ENCODE measurements at regions not wholly inside any gene's neighbourhood (a gene's known extent, or its start where the extent isn't known, plus 50 kb on each side); places are given as distances from the start of the nearest gene placed in this dataset.
"Not testable (repeated sequence)": the region's sequence is repeated elsewhere in the genome, so short reads cannot be mapped to it uniquely, and the experiment has no call there.

DNA sequence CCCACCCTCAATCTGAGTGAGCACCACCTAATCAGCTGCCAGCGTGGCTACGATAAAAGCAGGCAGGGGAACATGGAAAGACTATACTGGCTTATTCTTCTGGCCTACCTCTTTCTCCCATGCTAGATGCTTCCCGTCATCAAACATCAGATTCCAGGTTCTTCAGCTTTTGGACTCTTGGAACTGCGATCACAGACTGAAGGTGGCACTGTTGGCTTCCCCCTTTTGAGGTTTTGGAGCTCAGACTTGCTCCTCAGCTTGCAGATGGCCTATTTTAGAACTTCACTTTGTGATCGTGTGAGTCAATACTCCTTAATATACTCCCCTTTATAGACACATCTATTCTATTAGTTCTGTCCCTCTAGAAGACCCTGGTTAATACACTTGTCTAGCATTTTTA is 543.7 kb upstream of the RAG2 start:
- CTCF ChIA-PET, result no interaction called here
- intact Hi-C loops (cut with micrococcal nuclease), result no loop called here
- H3K9me3 ChIP-seq (ENCODE audit: control insufficient read depth in 1 of 2, insufficient read depth in 1 of 2, low read depth in 1 of 2, low read length in 2 of 2), result peaks cover 5 to 15% of the 10 kb centered on the region in 2 experiments; a peak in 2 of 4 replicates
- no peaks in the 10 kb centered on the region for H3K79me2 ChIP-seq (ENCODE audit: insufficient read depth, low read length)
- H3K4me1 ChIP-seq (ENCODE audit: control insufficient read depth in 1 of 2, insufficient read depth in 2 of 2, low read length in 2 of 2), result no peaks in the 10 kb centered on the region
- no peak overlapping the region for H2AFZ ChIP-seq (ENCODE audit: low read depth, low read length, poor library complexity, severe bottlenecking)
- ATAC-seq (no peak), DNase-seq (ENCODE audit: low read depth, low spot score) (no peak)
- H3K4me2 ChIP-seq (ENCODE audit: low read length), result no peak overlapping the region
- H3K36me3 ChIP-seq (ENCODE audit: control insufficient read depth in 1 of 2, insufficient read depth in 2 of 2, low read length in 2 of 2), result no peaks in the 10 kb centered on the region
- H3K9me2 ChIP-seq (ENCODE audit: insufficient read depth), result no peaks in the 10 kb centered on the region
- RAD21 ChIA-PET (ENCODE audit: low non-redundant PET in 1 of 2, low total read pairs in 2 of 2, uncharacterized antibody in 2 of 2, unreplicated experiment in 2 of 2), result no interaction called here
- no peak overlapping the region for H3K4me3 ChIP-seq (replicated peaks in 1 of 2; ENCODE audit: low read depth in 1 of 2, low read length in 2 of 2)
- no peaks in the 10 kb centered on the region for H3K27me3 ChIP-seq (ENCODE audit: insufficient read depth, low read length)
- POLR2A ChIA-PET, result no interaction called here
- no peak overlapping the region for H3K27ac ChIP-seq (ENCODE audit: low read depth, low read length)
- BruUV-seq (replicated peaks), result no TSS peak
- H3K9ac ChIP-seq (ENCODE audit: low read length), result no peak overlapping the region
- TF ChIP-seq ZNF274 (IDR thresholded peaks at IDR 0.05; ENCODE audit: low read depth, low read length) (no peak), EZH2 (IDR thresholded peaks at IDR 0.05) (no peak), POLR2A (IDR thresholded peaks at IDR 0.05; ENCODE audit: borderline replicate concordance, extremely low read depth, insufficient read depth, insufficient read length) (no peak), ELF1 (IDR thresholded peaks at IDR 0.05; ENCODE audit: borderline replicate concordance, low read depth) (no peak), YY1 (IDR thresholded peaks at IDR 0.05; ENCODE audit: extremely low read depth, insufficient replicate concordance, low read depth, low read length) (no peak), CBX3 (IDR thresholded peaks at IDR 0.05; ENCODE audit: low read depth) (no peak), CEBPB (IDR thresholded peaks at IDR 0.05; ENCODE audit: low read depth) (no peak), POLR2AphosphoS5 (IDR thresholded peaks at IDR 0.05; ENCODE audit: low read depth, low read length) (no peak), SP1 (IDR thresholded peaks at IDR 0.05; ENCODE audit: low read depth) (no peak), TCF7L2 (IDR thresholded peaks at IDR 0.05; ENCODE audit: borderline replicate concordance, extremely low read depth, insufficient read depth, insufficient read length) (no peak), FOSL1 (IDR thresholded peaks at IDR 0.05; ENCODE audit: low read depth) (no peak), JUND (IDR thresholded peaks at IDR 0.05) (no peak), SRF (IDR thresholded peaks at IDR 0.05; ENCODE audit: low read depth) (no peak)
- TF ChIP-seq, protein P1, sequence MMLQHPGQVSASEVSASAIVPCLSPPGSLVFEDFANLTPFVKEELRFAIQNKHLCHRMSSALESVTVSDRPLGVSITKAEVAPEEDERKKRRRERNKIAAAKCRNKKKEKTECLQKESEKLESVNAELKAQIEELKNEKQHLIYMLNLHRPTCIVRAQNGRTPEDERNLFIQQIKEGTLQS (IDR thresholded peaks at IDR 0.05), result no peak
- TF ChIP-seq, protein P2, sequence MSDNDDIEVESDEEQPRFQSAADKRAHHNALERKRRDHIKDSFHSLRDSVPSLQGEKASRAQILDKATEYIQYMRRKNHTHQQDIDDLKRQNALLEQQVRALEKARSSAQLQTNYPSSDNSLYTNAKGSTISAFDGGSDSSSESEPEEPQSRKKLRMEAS (IDR thresholded peaks at IDR 0.05), result no peak
- no peaks in the 10 kb centered on the region for H4K20me1 ChIP-seq (ENCODE audit: insufficient read depth)

DNA sequence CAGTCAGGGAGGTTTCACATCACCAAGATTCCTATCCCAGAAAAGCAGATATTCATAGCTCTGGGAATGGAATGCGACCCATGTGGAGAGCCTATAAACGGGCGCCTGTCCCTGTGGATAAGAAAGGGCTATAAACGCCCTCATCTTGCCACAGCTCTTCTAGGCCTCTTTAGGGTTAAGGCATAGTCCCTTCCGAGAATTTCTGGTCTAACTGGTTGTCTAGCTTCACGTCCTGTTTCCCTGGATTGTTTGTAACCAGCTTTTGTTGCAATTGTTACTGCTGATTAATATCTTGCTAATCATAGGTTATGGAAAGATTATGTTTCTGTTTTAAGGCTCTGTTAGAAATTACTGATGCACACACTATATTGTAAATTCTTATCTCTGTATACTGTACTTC is 537.6 kb upstream of the RAG2 start:
- H3K4me1 ChIP-seq (ENCODE audit: control insufficient read depth in 1 of 2, insufficient read depth in 2 of 2, low read length in 2 of 2); RAD21 ChIA-PET (ENCODE audit: low non-redundant PET in 1 of 2, low total read pairs in 2 of 2, uncharacterized antibody in 2 of 2, unreplicated experiment in 2 of 2); H3K4me2 ChIP-seq (ENCODE audit: low read length); H3K79me2 ChIP-seq (ENCODE audit: insufficient read depth, low read length); H2AFZ ChIP-seq (ENCODE audit: low read depth, low read length, poor library complexity, severe bottlenecking); BruUV-seq (replicated peaks); DNase-seq (ENCODE audit: low read depth, low spot score); H3K36me3 ChIP-seq (ENCODE audit: control insufficient read depth in 1 of 2, insufficient read depth in 2 of 2, low read length in 2 of 2); intact Hi-C loops (cut with micrococcal nuclease); H4K20me1 ChIP-seq (ENCODE audit: insufficient read depth); CTCF ChIA-PET; H3K4me3 ChIP-seq (replicated peaks in 1 of 2; ENCODE audit: low read depth in 1 of 2, low read length in 2 of 2); POLR2A ChIA-PET; H3K27me3 ChIP-seq (ENCODE audit: insufficient read depth, low read length); ATAC-seq; H3K9me2 ChIP-seq (ENCODE audit: insufficient read depth); H3K9ac ChIP-seq (ENCODE audit: low read length); H3K27ac ChIP-seq (ENCODE audit: low read depth, low read length): not testable (repeated sequence)
- H3K9me3 ChIP-seq (ENCODE audit: control insufficient read depth in 1 of 2, insufficient read depth in 1 of 2, low read depth in 1 of 2, low read length in 2 of 2), result peaks cover 4 to 27% of the 10 kb centered on the region in 2 experiments; a peak in 2 of 4 replicates
